ENCODE measurements at regions not wholly inside any gene's neighbourhood (a gene's known extent, or its start where the extent isn't known, plus 50 kb on each side); places are given as distances from the start of the nearest gene placed in this dataset.

GRCh38 chr10:76729841-76730487 is 907.6 kb downstream of the KCNMA1 start:
- Histone ChIP-seq H3K4me3 (ENCODE audit: low read depth, low read length) (no peak overlapping the region), H3K27ac (ENCODE audit: low read depth, low read length) (no peak overlapping the region), H3K27me3 (ENCODE audit: control insufficient read depth, insufficient read depth, low read length) (no peaks in the 10 kb centered on the region), H3K9me3 (ENCODE audit: control insufficient read depth, insufficient read depth, low read length) (no peaks in the 10 kb centered on the region)
- CTCF ChIA-PET, result no interaction called here
- no peak for DNase-seq (ENCODE audit: low read depth, low spot score)
- POLR2A ChIA-PET, result no interaction called here
- no peak for TF ChIP-seq CTCF (IDR thresholded peaks at IDR 0.05; ENCODE audit: low read depth, low read length)

GRCh38 chr10:76729346-76729745 is 908.3 kb downstream of the KCNMA1 start:
- Histone ChIP-seq H3K27me3 (ENCODE audit: control insufficient read depth, insufficient read depth, low read length) (no peaks in the 10 kb centered on the region), H3K27ac (ENCODE audit: low read depth, low read length) (no peak overlapping the region), H3K4me3 (ENCODE audit: low read depth, low read length) (no peak overlapping the region), H3K9me3 (ENCODE audit: control insufficient read depth, insufficient read depth, low read length) (no peaks in the 10 kb centered on the region)
- no peak for DNase-seq (ENCODE audit: low read depth, low spot score)
- TF ChIP-seq CTCF (IDR thresholded peaks at IDR 0.05; ENCODE audit: low read depth, low read length), result no peak
- CTCF ChIA-PET, result no interaction called here
- POLR2A ChIA-PET, result no interaction called here

- H3K27me3 ChIP-seq (ENCODE audit: control insufficient read depth, insufficient read depth, low read length), result peaks cover 8% of the 10 kb centered on the region
- TF ChIP-seq CTCF (IDR thresholded peaks at IDR 0.05; ENCODE audit: low read depth, low read length), result no peak
- ChIA-PET CTCF (no interaction called here), POLR2A (no interaction called here)
- H3K9me3 ChIP-seq (ENCODE audit: control insufficient read depth, insufficient read depth, low read length), result no peaks in the 10 kb centered on the region
- no peak overlapping the region for H3K4me3 ChIP-seq (ENCODE audit: low read depth, low read length)
- H3K27ac ChIP-seq (ENCODE audit: low read depth, low read length), result no peak overlapping the region
- no peak for DNase-seq (ENCODE audit: low read depth, low spot score)
These were observed 910.6 kb downstream of the KCNMA1 start for GRCh38 chr10:76727038-76727437.

- ChIA-PET POLR2A (no interaction called here), CTCF (no interaction called here)
- no peak for DNase-seq (ENCODE audit: low read depth, low spot score)
- Histone ChIP-seq H3K27me3 (ENCODE audit: control insufficient read depth, insufficient read depth, low read length) (peaks cover 8% of the 10 kb centered on the region), H3K4me3 (ENCODE audit: low read depth, low read length) (no peak overlapping the region), H3K27ac (ENCODE audit: low read depth, low read length) (no peak overlapping the region), H3K9me3 (ENCODE audit: control insufficient read depth, insufficient read depth, low read length) (no peaks in the 10 kb centered on the region)
- TF ChIP-seq CTCF (IDR thresholded peaks at IDR 0.05; ENCODE audit: low read depth, low read length), result no peak
These were observed 913.8 kb downstream of the KCNMA1 start for GRCh38 chr10:76723844-76724243.

- ChIA-PET POLR2A (no interaction called here), CTCF (no interaction called here)
- no peak for TF ChIP-seq CTCF (IDR thresholded peaks at IDR 0.05; ENCODE audit: low read depth, low read length)
- no peak for DNase-seq (ENCODE audit: low read depth, low spot score)
- H3K27ac ChIP-seq (ENCODE audit: low read depth, low read length), result no peak overlapping the region
- H3K4me3 ChIP-seq (ENCODE audit: low read depth, low read length), result no peak overlapping the region
- H3K9me3 ChIP-seq (ENCODE audit: control insufficient read depth, insufficient read depth, low read length), result no peaks in the 10 kb centered on the region
- peaks cover 8% of the 10 kb centered on the region for H3K27me3 ChIP-seq (ENCODE audit: control insufficient read depth, insufficient read depth, low read length)
These were observed 915.6 kb downstream of the KCNMA1 start for GRCh38 chr10:76721891-76722505.
